ENCODE measurements at regions not wholly inside any gene's neighbourhood (a gene's known extent, or its start where the extent isn't known, plus 50 kb on each side); places are given as distances from the start of the nearest gene placed in this dataset.

GRCh38 chr21:22201126-22201525 lies 1202.9 kb downstream of the NCAM2 start:
- no peak for DNase-seq (ENCODE audit: low read depth)
- in situ Hi-C loops (cut with HindIII; ENCODE audit: low pct_unique_long_range_greater_than_20kb, low sequenced_read_pairs), result no loop called here

- DNase-seq (ENCODE audit: low read depth), result no peak
- in situ Hi-C loops (cut with HindIII; ENCODE audit: low pct_unique_long_range_greater_than_20kb, low sequenced_read_pairs), result no loop called here
These were observed 1203.5 kb downstream of the NCAM2 start for GRCh38 chr21:22201669-22202068.

GRCh38 chr21:22209304-22209700 lies 1211.1 kb downstream of the NCAM2 start:
- in situ Hi-C loops (cut with HindIII; ENCODE audit: low pct_unique_long_range_greater_than_20kb, low sequenced_read_pairs), result no loop called here
- DNase-seq (ENCODE audit: low read depth), result no peak

GRCh38 chr21:22211943-22212342 lies 1213.7 kb downstream of the NCAM2 start:
- no peak for DNase-seq (ENCODE audit: low read depth)
- in situ Hi-C loops (cut with HindIII; ENCODE audit: low pct_unique_long_range_greater_than_20kb, low sequenced_read_pairs), result no loop called here

- DNase-seq (ENCODE audit: low read depth), result no peak
- in situ Hi-C loops (cut with HindIII; ENCODE audit: low pct_unique_long_range_greater_than_20kb, low sequenced_read_pairs), result no loop called here
These were observed 1225.2 kb downstream of the NCAM2 start for GRCh38 chr21:22223385-22223784.

GRCh38 chr21:22224261-22224660 lies 1226.1 kb downstream of the NCAM2 start:
- in situ Hi-C loops (cut with HindIII; ENCODE audit: low pct_unique_long_range_greater_than_20kb, low sequenced_read_pairs), result no loop called here
- no peak for DNase-seq (ENCODE audit: low read depth)

- in situ Hi-C loops (cut with HindIII; ENCODE audit: low pct_unique_long_range_greater_than_20kb, low sequenced_read_pairs), result no loop called here
- DNase-seq (ENCODE audit: low read depth), result no peak
These were observed 1227.1 kb downstream of the NCAM2 start for GRCh38 chr21:22225299-22225698.

GRCh38 chr21:22231013-22231412 lies 1232.8 kb downstream of the NCAM2 start:
- in situ Hi-C loops (cut with HindIII; ENCODE audit: low pct_unique_long_range_greater_than_20kb, low sequenced_read_pairs), result no loop called here
- no peak for DNase-seq (ENCODE audit: low read depth)

GRCh38 chr21:22235866-22236590 lies 1237.8 kb downstream of the NCAM2 start:
- in situ Hi-C loops (cut with HindIII; ENCODE audit: low pct_unique_long_range_greater_than_20kb, low sequenced_read_pairs), result no loop called here
- no peak for DNase-seq (ENCODE audit: low read depth)

GRCh38 chr21:22244516-22244915 lies 1246.3 kb downstream of the NCAM2 start:
- in situ Hi-C loops (cut with HindIII; ENCODE audit: low pct_unique_long_range_greater_than_20kb, low sequenced_read_pairs), result no loop called here
- DNase-seq (ENCODE audit: low read depth), result no peak

- DNase-seq (ENCODE audit: low read depth), result no peak
- in situ Hi-C loops (cut with HindIII; ENCODE audit: low pct_unique_long_range_greater_than_20kb, low sequenced_read_pairs), result no loop called here
These were observed 1252.1 kb downstream of the NCAM2 start for GRCh38 chr21:22250355-22250754.

GRCh38 chr21:22253761-22254160 lies 1255.6 kb downstream of the NCAM2 start:
- in situ Hi-C loops (cut with HindIII; ENCODE audit: low pct_unique_long_range_greater_than_20kb, low sequenced_read_pairs), result no loop called here
- DNase-seq (ENCODE audit: low read depth), result no peak

GRCh38 chr21:22258821-22259220 lies 1260.6 kb downstream of the NCAM2 start:
- in situ Hi-C loops (cut with HindIII; ENCODE audit: low pct_unique_long_range_greater_than_20kb, low sequenced_read_pairs), result no loop called here
- DNase-seq (ENCODE audit: low read depth), result no peak

- no peak for DNase-seq (ENCODE audit: low read depth)
- in situ Hi-C loops (cut with HindIII; ENCODE audit: low pct_unique_long_range_greater_than_20kb, low sequenced_read_pairs), result no loop called here
These were observed 1262.1 kb downstream of the NCAM2 start for GRCh38 chr21:22260274-22260673.

GRCh38 chr21:22263890-22264289 lies 1265.7 kb downstream of the NCAM2 start:
- no peak for DNase-seq (ENCODE audit: low read depth)
- in situ Hi-C loops (cut with HindIII; ENCODE audit: low pct_unique_long_range_greater_than_20kb, low sequenced_read_pairs), result no loop called here

- in situ Hi-C loops (cut with HindIII; ENCODE audit: low pct_unique_long_range_greater_than_20kb, low sequenced_read_pairs), result no loop called here
These were observed 1279.1 kb downstream of the NCAM2 start for GRCh38 chr21:22277341-22277740.

GRCh38 chr21:22278366-22278765 lies 1280.2 kb downstream of the NCAM2 start:
- no peak for DNase-seq (ENCODE audit: low read depth)
- in situ Hi-C loops (cut with HindIII; ENCODE audit: low pct_unique_long_range_greater_than_20kb, low sequenced_read_pairs), result no loop called here

More at GRCh38 chr21:22277341-22277740, 1279.1 kb downstream of the NCAM2 start:
- no peak for DNase-seq (ENCODE audit: low read depth)

- in situ Hi-C loops (cut with HindIII; ENCODE audit: low pct_unique_long_range_greater_than_20kb, low sequenced_read_pairs), result no loop called here
- DNase-seq (ENCODE audit: low read depth), result no peak
These were observed 1282.6 kb downstream of the NCAM2 start for GRCh38 chr21:22280851-22281250.

- in situ Hi-C loops (cut with HindIII; ENCODE audit: low pct_unique_long_range_greater_than_20kb, low sequenced_read_pairs), result no loop called here
- DNase-seq (ENCODE audit: low read depth), result no peak
These were observed 1290.8 kb downstream of the NCAM2 start for GRCh38 chr21:22288885-22289499.

GRCh38 chr21:22292144-22292543 lies 1293.9 kb downstream of the NCAM2 start:
- no peak for DNase-seq (ENCODE audit: low read depth)

More at GRCh38 chr21:22292144-22292543, 1293.9 kb downstream of the NCAM2 start:
- in situ Hi-C loops (cut with HindIII; ENCODE audit: low pct_unique_long_range_greater_than_20kb, low sequenced_read_pairs), result no loop called here
